ENCODE measurements at regions not wholly inside any gene's neighbourhood (a gene's known extent, or its start where the extent isn't known, plus 50 kb on each side); places are given as distances from the start of the nearest gene placed in this dataset.
"Not testable (repeated sequence)": the region's sequence is repeated elsewhere in the genome, so short reads cannot be mapped to it uniquely, and the experiment has no call there.

DNA sequence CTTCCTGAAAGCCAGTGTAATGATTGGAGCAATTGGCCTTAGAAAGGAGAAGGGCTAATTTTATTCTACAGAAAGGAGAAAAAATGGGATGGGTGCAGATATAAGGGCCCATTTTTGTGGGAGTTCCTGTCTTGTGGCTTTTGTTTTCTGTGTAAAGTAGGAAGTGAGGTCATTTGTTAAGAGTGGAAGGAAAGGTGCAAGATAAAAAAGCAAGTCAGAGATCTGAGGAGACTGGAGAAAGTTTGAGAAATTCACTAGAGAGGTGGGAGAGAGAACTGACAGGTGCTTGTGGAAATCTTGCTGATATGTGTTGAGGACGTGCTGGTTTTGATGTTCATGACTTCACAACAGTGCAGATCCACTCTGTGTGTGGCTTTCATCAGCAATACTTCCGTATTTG is 349.4 kb downstream of the DLEU7 start:
- Histone ChIP-seq H2AFZ (ENCODE audit: low read length) (0 out of 2 replicates have a peak overlapping the region, but pooled peaks have one; percentile 9), H3K9me2 (ENCODE audit: low read depth, low read length) (no peaks in the 10 kb centered on the region), H3K9ac (ENCODE audit: low read length) (no peak overlapping the region), H3K79me2 (ENCODE audit: insufficient read depth, low read length) (no peaks in the 10 kb centered on the region), H3K9me3 (ENCODE audit: low read length) (no peaks in the 10 kb centered on the region), H3K36me3 (ENCODE audit: insufficient read depth, low read length) (no peaks in the 10 kb centered on the region), H3K4me3 (ENCODE audit: low read depth, low read length, poor library complexity, severe bottlenecking) (no peak overlapping the region), H3K4me1 (ENCODE audit: insufficient read depth, low read length, severe bottlenecking) (peaks cover 8% of the 10 kb centered on the region), H3K27ac (ENCODE audit: low read depth, low read length, poor library complexity, severe bottlenecking) (no peak overlapping the region), H4K20me1 (ENCODE audit: insufficient read depth, low read length) (no peaks in the 10 kb centered on the region), H3K4me2 (ENCODE audit: low read length) (no peak overlapping the region), H3F3A (ENCODE audit: insufficient read depth, low read length) (no peaks in the 10 kb centered on the region), H3K27me3 (ENCODE audit: insufficient read depth, low read length) (no peaks in the 10 kb centered on the region)
- TF ChIP-seq, protein P1, sequence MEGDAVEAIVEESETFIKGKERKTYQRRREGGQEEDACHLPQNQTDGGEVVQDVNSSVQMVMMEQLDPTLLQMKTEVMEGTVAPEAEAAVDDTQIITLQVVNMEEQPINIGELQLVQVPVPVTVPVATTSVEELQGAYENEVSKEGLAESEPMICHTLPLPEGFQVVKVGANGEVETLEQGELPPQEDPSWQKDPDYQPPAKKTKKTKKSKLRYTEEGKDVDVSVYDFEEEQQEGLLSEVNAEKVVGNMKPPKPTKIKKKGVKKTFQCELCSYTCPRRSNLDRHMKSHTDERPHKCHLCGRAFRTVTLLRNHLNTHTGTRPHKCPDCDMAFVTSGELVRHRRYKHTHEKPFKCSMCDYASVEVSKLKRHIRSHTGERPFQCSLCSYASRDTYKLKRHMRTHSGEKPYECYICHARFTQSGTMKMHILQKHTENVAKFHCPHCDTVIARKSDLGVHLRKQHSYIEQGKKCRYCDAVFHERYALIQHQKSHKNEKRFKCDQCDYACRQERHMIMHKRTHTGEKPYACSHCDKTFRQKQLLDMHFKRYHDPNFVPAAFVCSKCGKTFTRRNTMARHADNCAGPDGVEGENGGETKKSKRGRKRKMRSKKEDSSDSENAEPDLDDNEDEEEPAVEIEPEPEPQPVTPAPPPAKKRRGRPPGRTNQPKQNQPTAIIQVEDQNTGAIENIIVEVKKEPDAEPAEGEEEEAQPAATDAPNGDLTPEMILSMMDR (IDR thresholded peaks at IDR 0.05; ENCODE audit: low read length), result no peak
- TF ChIP-seq EZH2 (IDR thresholded peaks at IDR 0.05; ENCODE audit: borderline replicate concordance, low read length), result no peak

DNA sequence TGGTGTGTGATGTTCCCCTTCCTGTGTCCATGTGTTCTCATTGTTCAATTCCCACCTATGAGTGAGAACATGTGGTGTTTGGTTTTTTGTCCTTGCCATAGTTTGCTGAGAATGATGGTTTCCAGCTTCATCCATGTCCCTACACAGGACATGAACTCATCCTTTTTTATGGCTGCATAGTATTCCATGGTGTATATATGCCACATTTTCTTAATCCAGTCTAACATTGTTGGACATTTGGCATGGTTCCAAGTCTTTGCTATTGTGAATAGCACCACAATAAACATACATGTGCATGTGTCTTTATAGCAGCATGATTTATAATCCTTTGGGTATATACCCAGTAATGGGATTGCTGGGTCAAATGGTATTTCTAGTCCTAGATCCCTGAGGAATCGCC is 340.3 kb downstream of the DLEU7 start:
- not testable (repeated sequence) for H3K36me3 ChIP-seq (ENCODE audit: insufficient read depth, low read length); H4K20me1 ChIP-seq (ENCODE audit: insufficient read depth, low read length); H3K4me1 ChIP-seq (ENCODE audit: insufficient read depth, low read length, severe bottlenecking); H3K79me2 ChIP-seq (ENCODE audit: insufficient read depth, low read length); H3K27me3 ChIP-seq (ENCODE audit: insufficient read depth, low read length); H3K4me2 ChIP-seq (ENCODE audit: low read length); H3F3A ChIP-seq (ENCODE audit: insufficient read depth, low read length); H3K9me2 ChIP-seq (ENCODE audit: low read depth, low read length); H3K4me3 ChIP-seq (ENCODE audit: low read depth, low read length, poor library complexity, severe bottlenecking); H3K9ac ChIP-seq (ENCODE audit: low read length); H3K27ac ChIP-seq (ENCODE audit: low read depth, low read length, poor library complexity, severe bottlenecking); H3K9me3 ChIP-seq (ENCODE audit: low read length); H2AFZ ChIP-seq (ENCODE audit: low read length)

DNA sequence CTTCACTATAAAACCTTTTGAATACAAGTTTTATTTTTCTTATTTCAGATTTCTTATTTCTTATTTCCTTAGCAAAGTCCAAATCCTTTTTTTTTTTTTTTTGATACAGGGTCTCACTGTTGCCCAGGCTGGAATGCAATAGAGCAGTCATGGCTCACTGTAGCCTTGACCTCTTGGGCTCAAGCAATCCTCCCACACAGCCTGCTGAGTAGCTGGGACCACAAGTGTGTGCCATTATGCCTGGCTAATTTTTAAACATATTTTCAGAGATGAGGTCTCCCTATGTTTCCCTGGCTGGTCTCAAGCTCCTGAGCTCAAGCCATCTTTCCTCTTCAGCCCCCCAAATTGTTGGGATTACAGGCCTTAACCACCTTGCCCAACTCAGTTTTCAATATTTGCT is 334.3 kb downstream of the DLEU7 start:
- Histone ChIP-seq H3K9ac (ENCODE audit: low read length) (no peak overlapping the region), H3K27ac (ENCODE audit: low read depth, low read length, poor library complexity, severe bottlenecking) (no peak overlapping the region)

More for the DNA sequence above, 334.3 kb downstream of the DLEU7 start:
- Histone ChIP-seq H3K36me3 (ENCODE audit: insufficient read depth, low read length) (no peaks in the 10 kb centered on the region), H2AFZ (ENCODE audit: low read length) (no peak overlapping the region), H3K27me3 (ENCODE audit: insufficient read depth, low read length) (no peaks in the 10 kb centered on the region), H3K9me2 (ENCODE audit: low read depth, low read length) (no peaks in the 10 kb centered on the region), H4K20me1 (ENCODE audit: insufficient read depth, low read length) (no peaks in the 10 kb centered on the region), H3K9me3 (ENCODE audit: low read length) (no peaks in the 10 kb centered on the region), H3F3A (ENCODE audit: insufficient read depth, low read length) (peaks cover 7% of the 10 kb centered on the region; the same call in 1 of the 2 replicates), H3K4me1 (ENCODE audit: insufficient read depth, low read length, severe bottlenecking) (peaks cover 41% of the 10 kb centered on the region), H3K4me2 (ENCODE audit: low read length) (no peak overlapping the region), H3K79me2 (ENCODE audit: insufficient read depth, low read length) (no peaks in the 10 kb centered on the region), H3K4me3 (ENCODE audit: low read depth, low read length, poor library complexity, severe bottlenecking) (no peak overlapping the region)
- no peak for TF ChIP-seq EZH2 (IDR thresholded peaks at IDR 0.05; ENCODE audit: borderline replicate concordance, low read length)
- TF ChIP-seq, protein P1 (IDR thresholded peaks at IDR 0.05; ENCODE audit: low read length), result no peak

Data from OCI-LY1 (cell line).